DOHH2 (cell line): ENCODE measurements at regions not wholly inside any gene's neighbourhood (a gene's known extent, or its start where the extent isn't known, plus 50 kb on each side); places are given as distances from the start of the nearest gene placed in this dataset.

Experiments used
- H3F3A ChIP-seq: fragments of 200-600 bp; sonication (generic), shearing (Covaris generic); 2 replicates; pipeline ENCODE4 v1.6.0; 2016; ENCODE audit warnings: antibody characterized with exemption, mild to moderate bottlenecking; ENCODE audit not compliant: control insufficient read depth, insufficient read depth
- H3K27ac ChIP-seq: fragments of 200-600 bp; sonication (generic); 2 replicates; pipeline ENCODE4 v1.5.1; 2014; ENCODE audit warnings: low read depth, mild to moderate bottlenecking, low read length, moderate library complexity
- H3K27me3 ChIP-seq: fragments of 200-600 bp; sonication (generic); 2 replicates; pipeline ENCODE4 v1.6.1; 2014; ENCODE audit warnings: mild to moderate bottlenecking, low read length, mixed read lengths; ENCODE audit not compliant: control insufficient read depth
- H3K36me3 ChIP-seq: fragments of 200-600 bp; sonication (generic); 2 replicates; pipeline ENCODE4 v1.6.1; 2014; ENCODE audit warnings: mild to moderate bottlenecking, low read length, moderate library complexity, mixed read lengths; ENCODE audit not compliant: control insufficient read depth
- H3K4me1 ChIP-seq: fragments of 200-600 bp; sonication (generic); 2 replicates; pipeline ENCODE4 v1.6.1; 2014; ENCODE audit warnings: mild to moderate bottlenecking, low read length, mixed read lengths; ENCODE audit not compliant: control insufficient read depth
- H3K4me2 ChIP-seq: fragments of 200-600 bp; sonication (generic); 2 replicates; pipeline ENCODE4 v1.6.0; 2014; ENCODE audit warnings: mild to moderate bottlenecking, low read length, moderate library complexity
- H3K4me3 ChIP-seq: fragments of 200-600 bp; sonication (generic); 2 replicates; pipeline ENCODE4 v1.5.1; 2014; ENCODE audit warnings: mild to moderate bottlenecking, low read length, mixed read lengths
- H3K79me2 ChIP-seq: fragments of 200-600 bp; sonication (generic); 2 replicates; pipeline ENCODE4 v1.6.1; 2014; ENCODE audit warnings: mild to moderate bottlenecking, low read length, mixed read lengths; ENCODE audit not compliant: control insufficient read depth
- H3K9me2 ChIP-seq: fragments of 200-600 bp; sonication (generic); replicated peaks from 2 replicates; pipeline ENCODE4 v1.6.1; 2014; ENCODE audit warnings: mild to moderate bottlenecking, low read length, mixed read lengths; ENCODE audit not compliant: control insufficient read depth
- H3K9me3 ChIP-seq: fragments of 200-600 bp; sonication (generic); 2 replicates; pipeline ENCODE4 v1.6.1; 2014; ENCODE audit warnings: antibody characterized with exemption, low read length, mixed read lengths; ENCODE audit not compliant: control insufficient read depth, insufficient read depth
- H4K20me1 ChIP-seq: fragments of 200-600 bp; sonication (generic); 2 replicates; pipeline ENCODE4 v1.6.0; 2014; ENCODE audit warnings: low read depth, mild to moderate bottlenecking, antibody characterized with exemption, low read length, moderate library complexity; ENCODE audit not compliant: control insufficient read depth, insufficient read depth
- CTCF ChIP-seq: fragments of 200-600 bp; sonication (generic); IDR thresholded peaks from one replicate; pipeline ENCODE4 v1.5.1; 2014; ENCODE audit warnings: antibody characterized with exemption, mild to moderate bottlenecking, low read depth, low read length; ENCODE audit not compliant: poor library complexity, severe bottlenecking
- EZH2phosphoT487 ChIP-seq: fragments of 200-600 bp; sonication (generic); IDR thresholded peaks from 2 replicates; pipeline ENCODE4 v1.6.1; 2017; ENCODE audit warnings: borderline replicate concordance, mild to moderate bottlenecking, antibody characterized with exemption, low read length, moderate library complexity, mixed read lengths

- Histone ChIP-seq H3F3A (no peaks in the 10 kb centered on the region), H3K4me2 (no peak overlapping the region), H3K9me2 (no peaks in the 10 kb centered on the region)
Observed at GRCh38 chr2:40507432-40507831, 55.5 kb upstream of the SLC8A1 start.

GRCh38 chr2:40510304-40510703 lies 58.4 kb upstream of the SLC8A1 start:
- TF ChIP-seq CTCF = no peak
- TF ChIP-seq EZH2phosphoT487 = no peak
- Histone ChIP-seq H3K4me3 (no peak overlapping the region), H3K4me1 (0 out of 2 replicates have a peak, but pooled peaks cover 4% of the 10 kb centered on the region), H3K9me3 (no peaks in the 10 kb centered on the region), H3F3A (no peaks in the 10 kb centered on the region), H3K27ac (no peak overlapping the region), H3K4me2 (no peak overlapping the region), H3K79me2 (no peaks in the 10 kb centered on the region), H3K36me3 (no peaks in the 10 kb centered on the region), H4K20me1 (no peaks in the 10 kb centered on the region), H3K27me3 (no peaks in the 10 kb centered on the region), H3K9me2 (no peaks in the 10 kb centered on the region)

More at GRCh38 chr2:40507432-40507831, 55.5 kb upstream of the SLC8A1 start:
- TF ChIP-seq EZH2phosphoT487 (no peak), CTCF (no peak)
- H3K27me3 ChIP-seq = no peaks in the 10 kb centered on the region
- no peaks in the 10 kb centered on the region for H3K79me2 ChIP-seq
- no peaks in the 10 kb centered on the region for H4K20me1 ChIP-seq
- no peak overlapping the region for H3K27ac ChIP-seq
- H3K4me1 ChIP-seq = 0 out of 2 replicates have a peak, but pooled peaks cover 4% of the 10 kb centered on the region
- H3K9me3 ChIP-seq = no peaks in the 10 kb centered on the region
- no peaks in the 10 kb centered on the region for H3K36me3 ChIP-seq
- no peak overlapping the region for H3K4me3 ChIP-seq

DNA sequence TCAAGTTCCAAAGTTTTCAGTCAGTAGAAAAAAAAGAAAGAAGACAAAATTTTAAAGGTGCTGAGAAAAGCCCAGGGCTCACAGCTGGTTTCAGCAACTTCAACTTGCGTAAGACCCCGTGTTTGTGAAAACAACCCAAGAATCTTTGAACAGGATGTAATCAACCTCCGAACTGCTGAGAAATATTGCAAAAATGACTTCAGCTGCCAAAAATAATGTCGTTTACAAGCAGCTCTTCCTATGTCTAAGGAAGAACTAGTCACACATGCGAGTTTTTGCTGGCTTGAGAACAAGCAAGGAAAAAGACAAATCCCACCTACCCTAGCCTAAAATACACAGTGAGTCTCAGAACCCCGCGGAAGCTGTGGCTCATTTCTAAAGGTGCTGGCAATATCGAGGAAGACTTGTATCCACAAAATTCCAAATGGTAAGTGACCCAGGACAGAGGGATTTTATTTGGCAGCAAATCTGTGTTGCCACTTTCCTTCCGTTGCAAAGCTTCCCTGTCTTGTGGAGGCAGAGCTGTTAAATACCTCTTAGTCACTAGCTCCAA lies 59.8 kb upstream of the SLC8A1 start:
- no peak for TF ChIP-seq CTCF
- TF ChIP-seq EZH2phosphoT487 = no peak
- Histone ChIP-seq H3K4me3 (no peak overlapping the region), H3K4me2 (no peak overlapping the region), H4K20me1 (no peaks in the 10 kb centered on the region), H3F3A (no peaks in the 10 kb centered on the region), H3K9me3 (no peaks in the 10 kb centered on the region), H3K27me3 (no peaks in the 10 kb centered on the region), H3K4me1 (peaks cover 10% of the 10 kb centered on the region), H3K79me2 (no peaks in the 10 kb centered on the region), H3K36me3 (no peaks in the 10 kb centered on the region), H3K9me2 (no peaks in the 10 kb centered on the region; the same call in 1 of the 2 replicates), H3K27ac (no peak overlapping the region)
